Stimulated activated CD8-positive, alpha-beta memory T cell treated with anti-CD3 and anti-CD28 coated beads, Interleukin-15, amount 100 ng/mL, for 1 hour (primary cell): ENCODE measurements at regions not wholly inside any gene's neighbourhood (a gene's known extent, or its start where the extent isn't known, plus 50 kb on each side); places are given as distances from the start of the nearest gene placed in this dataset.
"Not testable (repeated sequence)": the region's sequence is repeated elsewhere in the genome, so short reads cannot be mapped to it uniquely, and the experiment has no call there.

Experiments
- DNase-seq: peaks from one replicate; pipeline ENCODE4 v3.0.0-alpha.2; 2020; ENCODE audit warnings: low read depth

DNA sequence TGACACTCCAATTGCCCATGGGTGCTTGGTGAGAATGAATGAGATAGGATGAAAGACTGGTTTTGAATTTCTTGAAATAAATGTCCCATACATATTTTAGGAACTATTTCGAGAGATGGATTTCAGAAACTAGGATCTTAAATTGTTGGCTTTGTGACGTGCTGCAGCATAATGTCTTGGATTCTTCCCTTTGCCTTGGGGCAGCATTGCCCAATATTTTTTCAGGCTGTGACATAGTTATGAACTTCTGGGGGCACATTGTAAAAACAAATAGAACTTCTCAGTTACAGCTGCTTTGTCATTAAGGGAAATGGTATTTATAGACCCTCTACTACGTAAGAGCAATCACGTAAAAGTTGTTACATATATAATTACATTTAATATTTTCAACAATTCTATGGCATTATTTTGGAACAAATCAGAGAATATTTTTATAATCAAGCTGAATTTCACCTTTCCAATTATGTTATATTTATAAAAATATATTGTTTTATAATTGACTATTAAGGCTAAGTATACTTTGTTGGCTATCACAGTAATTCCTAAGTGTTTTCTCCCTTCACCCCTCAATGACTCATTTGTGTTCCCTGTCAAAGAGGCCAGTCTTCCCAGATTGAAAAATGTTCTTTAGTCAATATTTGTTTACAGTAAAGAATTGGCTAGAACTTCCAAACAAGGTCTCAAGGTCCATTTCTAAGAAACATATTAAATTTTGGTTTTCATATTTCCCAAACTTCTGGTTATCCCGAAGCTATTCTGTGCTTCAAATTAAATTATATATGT lies 1388.3 kb upstream of the ACO1 start:
- DNase-seq, result no peak

DNA sequence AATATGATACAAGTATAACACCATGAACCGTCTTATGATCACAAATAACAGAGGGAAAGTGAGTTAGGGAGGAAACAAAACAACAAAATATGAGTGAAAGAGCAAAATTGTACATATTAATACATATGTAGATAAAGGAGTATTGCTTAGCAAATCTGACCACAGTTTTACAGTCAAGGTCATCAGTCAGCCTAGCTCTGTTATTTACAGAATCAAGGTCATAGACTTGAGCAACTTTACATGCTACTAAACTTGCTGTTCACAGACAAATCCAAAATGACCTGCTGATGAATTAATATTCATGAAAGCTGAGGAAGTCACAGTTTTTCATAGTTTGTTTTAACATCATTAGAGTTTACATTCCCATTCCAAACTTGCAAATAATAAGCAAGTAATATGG lies 1387.7 kb upstream of the ACO1 start:
- no peak for DNase-seq

DNA sequence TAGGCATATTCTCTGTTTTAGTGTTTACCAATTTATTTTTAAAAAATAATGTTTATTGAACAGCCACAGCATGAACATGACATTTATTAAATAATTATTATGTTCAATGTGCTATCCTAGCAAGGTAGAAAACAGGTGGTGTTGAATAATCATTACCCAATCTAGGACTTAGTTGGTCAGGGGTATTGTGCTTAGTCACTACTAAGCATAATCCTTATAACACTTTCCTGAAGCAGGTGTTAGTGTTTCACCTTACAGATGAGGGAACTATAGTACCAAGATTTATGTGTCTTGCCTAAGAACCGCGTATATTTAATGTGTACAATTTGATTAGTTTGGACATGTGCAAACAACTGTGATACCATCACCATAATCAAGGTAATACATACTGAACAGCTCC lies 1387.2 kb upstream of the ACO1 start:
- no peak for DNase-seq

DNA sequence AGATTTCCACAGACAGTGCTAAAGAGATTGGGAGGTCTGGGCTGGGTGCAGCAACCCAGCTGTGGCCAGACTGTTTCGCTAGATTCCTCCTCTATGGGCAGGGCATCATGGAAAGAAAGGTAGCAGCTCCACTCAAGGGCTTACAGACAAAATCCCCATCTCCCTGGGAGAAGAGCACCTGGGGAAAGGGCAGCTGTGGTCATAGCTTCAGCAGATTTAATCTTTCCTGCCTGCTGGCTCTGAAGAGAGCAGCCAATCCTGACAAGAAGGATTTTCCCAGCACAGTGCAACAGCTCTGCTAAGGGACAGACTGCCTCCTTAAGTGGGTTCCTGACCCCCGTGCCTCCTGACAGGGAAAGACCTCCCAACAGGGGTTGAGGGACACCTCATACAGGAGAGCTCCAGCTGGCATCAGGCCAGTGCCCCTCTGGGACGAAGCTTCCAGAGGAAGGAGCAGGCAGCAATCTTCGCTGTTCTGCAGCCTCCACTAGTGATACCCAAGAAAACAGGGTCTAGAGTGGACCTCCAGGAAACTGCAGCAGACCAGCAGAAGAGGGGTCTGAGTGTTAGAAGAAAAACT lies 1379.3 kb upstream of the ACO1 start:
- no peak for DNase-seq

DNA sequence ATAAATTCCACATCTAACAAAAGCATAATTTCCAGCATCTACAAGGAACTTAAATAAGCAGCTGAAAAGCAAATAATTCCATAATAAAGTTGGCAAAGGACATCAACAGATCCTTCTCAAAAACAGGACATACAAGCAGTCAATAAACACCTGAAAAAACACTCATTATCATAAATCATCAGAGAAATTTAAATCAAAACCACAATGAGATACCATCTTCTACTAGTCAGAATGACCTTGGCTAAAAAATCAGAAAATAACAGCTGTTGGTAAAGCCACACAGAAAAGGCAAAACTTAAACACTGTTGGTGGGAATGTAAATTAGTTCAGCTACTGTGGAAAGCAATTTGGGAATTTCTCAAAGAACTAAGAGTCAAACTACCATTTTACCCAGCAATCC lies 1371.1 kb upstream of the ACO1 start:
- no peak for DNase-seq

DNA sequence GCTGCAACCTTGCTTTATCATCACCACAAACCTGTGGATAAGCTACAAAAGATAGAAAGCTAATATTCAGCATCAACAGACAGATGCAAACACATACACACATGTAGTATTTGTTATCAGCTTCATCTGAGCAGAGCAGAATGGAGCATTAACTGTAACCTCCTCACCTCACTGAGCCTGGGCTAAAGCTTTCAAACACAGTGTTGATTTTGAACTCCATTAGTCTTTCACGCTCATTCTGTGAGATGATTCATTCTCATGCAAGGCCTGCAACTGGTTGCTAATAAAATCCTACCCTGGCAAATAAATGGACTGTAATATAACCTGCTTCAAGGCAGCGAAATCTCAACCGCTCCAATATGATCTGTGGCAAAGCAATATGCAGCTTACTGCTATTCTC lies 1360.6 kb upstream of the ACO1 start:
- DNase-seq, result no peak

DNA sequence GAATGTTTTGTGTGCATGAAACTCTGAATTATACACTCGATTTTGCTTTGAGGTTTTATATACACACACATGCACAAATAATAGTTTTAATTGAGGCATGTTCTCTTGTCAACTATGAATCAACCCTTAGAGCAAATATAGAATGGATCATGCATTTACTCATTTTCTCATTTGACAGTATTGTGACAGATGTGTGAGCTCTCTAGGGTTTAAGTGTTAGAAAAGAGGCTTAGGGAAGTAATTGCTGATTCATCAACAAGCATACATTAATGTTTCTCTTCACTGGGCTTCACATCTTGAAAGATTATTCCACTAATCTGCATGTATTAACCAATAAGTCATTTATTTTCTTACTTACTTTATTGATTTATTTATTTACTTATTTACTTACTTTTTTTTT lies 1356.8 kb upstream of the ACO1 start:
- no peak for DNase-seq

DNA sequence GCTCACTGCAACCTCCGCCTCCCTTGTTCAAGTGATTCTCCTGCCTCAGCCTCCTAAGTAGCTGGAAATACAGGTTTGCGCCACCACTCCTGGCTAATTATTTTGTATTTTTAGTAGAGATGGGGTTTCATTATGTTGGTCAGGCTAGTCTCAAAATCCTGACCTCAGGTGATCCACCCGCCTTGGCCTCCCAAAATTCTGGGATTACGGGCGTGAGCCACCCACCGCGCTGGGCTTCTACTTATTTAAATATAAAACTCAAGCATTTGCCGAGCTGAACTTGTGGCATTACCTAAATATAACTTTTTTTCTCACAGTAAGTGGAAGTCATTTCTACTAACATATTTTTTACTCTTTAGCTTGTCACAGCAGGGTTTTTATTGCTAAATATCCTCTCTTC lies 1356.3 kb upstream of the ACO1 start:
- no peak for DNase-seq

DNA sequence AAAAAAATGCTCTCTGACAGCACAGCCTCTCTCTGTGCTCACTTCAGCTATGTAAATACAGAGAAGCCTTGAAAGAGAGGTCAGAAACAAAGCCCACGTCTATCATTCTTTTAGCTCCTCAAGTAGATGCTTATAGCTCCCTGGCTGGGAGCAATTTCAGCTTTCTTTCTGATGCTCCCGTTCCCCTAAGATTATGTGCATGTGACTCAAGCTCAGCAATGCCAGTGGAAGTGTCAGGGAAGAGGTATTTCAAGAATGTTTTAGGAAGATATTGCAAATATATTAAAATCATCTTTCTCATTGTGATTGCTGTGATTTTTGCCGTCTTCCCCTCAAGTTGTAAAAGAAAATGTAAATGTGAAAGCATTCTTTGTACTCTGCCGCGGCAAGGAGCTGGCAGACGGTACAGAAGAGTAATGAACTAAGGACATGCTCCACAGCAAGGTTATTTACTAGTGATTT lies 1353.7 kb upstream of the ACO1 start:
- no peak for DNase-seq

DNA sequence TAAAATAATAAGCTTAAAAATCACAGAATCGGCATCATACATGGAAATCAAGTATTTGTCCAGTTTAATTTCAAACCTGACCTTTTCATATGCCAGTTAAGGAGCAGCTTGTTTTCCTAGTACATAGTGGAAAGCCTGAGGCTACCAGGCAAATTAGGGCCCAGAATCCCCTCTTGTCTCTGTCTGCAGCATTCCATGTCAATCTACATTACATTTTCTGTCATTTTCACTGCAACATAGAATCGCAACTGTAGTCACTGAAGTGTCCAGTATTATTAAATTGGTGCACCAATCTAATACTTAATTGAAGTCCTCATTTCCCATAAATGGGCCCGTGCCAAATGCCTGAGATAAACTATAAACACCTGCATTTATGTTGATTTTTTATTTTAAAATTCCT lies 1352.2 kb upstream of the ACO1 start:
- DNase-seq, result no peak

DNA sequence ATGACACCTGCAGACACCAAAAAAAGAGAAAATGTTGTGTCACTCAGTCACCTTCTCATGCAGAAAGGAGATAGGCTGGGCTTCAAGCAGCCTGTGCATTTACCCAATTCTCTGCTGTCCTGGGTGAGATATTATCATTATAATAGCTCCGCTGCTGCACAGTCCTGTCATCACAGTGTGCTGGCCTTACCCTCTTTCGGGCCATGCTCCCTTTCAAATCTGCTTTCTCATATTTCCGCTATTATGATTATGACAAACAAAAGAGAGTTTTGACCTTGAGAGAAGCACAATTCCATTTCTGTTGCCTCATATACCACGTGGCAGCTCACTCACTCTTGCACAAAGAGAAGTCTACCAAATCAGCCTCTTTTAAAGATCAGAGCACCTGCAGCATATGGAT lies 1350.1 kb upstream of the ACO1 start:
- no peak for DNase-seq

DNA sequence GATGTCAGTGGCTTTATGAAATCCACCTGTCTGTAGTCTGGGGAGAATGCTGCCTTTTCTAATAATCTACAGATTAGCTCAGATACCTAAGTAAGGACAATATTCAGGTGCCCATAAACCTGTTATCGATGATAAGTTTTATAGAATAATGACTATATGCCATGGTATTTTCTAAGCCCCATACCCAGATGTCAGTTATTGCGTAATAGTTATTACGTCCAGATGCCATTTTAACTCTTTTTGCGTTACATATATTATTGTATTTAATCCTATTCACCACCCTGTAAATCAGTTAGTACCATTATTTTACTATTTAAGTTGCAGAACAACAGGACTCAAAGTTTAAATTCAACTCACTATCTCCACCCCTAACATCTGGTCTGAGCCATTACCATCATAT lies 1343.9 kb upstream of the ACO1 start:
- no peak for DNase-seq

DNA sequence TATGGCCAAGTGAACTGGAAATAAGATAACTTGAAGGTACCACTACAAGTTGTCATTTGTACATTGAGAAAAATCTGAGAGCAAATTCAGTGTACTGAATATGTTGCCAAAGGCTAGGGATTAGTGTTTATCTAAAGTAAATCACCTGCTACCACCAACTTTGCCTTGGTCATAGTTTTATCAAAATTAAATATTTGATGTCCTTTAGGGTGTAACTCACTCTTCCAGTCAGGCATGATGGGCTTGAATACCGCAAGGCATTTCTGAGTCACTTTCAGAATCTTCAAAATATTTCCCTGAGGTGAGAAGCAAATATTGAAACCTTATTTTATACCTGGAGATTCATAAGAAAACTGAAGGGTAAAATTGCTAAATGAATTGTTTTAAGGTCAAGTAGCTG lies 1338.6 kb upstream of the ACO1 start:
- DNase-seq, result no peak

DNA sequence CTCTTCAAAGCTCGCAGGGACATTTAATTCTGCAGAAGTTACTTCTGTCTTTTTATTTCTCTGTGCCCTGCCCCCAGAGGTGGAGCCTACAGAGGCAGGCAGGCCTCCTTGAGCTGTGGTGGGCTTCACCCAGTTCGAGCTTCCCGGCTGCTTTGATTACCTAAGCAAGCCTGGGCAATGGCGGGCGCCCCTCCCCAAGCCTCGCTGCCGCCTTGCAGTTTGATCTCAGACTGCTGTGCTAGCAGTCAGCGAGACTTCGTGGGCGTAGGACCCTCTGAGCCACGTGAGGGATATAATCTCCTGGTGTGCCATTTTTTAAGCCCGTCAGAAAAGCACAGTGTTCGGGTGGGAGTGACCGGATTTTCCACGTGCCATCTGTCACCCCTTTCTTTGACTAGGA lies 1322.9 kb upstream of the ACO1 start:
- not testable (repeated sequence) for DNase-seq

DNA sequence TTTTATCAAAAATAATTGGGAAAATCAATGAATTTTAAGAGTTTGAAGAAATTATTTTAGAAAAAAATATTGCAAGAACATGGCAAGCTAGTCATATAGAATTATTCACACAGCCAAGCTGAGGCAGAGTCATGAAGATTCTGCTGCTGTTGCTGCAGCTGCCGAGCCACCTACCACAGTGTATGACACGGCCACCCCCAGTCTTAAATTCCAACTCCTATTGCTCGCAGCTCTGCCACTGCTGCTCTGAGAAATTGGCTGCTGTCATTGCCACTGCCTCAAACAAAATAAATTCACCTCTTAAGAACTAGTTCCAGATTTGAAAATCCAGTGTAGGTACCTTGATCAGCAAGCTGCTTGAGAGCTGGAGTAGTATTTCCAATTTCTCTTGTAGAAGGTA lies 1318.8 kb upstream of the ACO1 start:
- no peak for DNase-seq

DNA sequence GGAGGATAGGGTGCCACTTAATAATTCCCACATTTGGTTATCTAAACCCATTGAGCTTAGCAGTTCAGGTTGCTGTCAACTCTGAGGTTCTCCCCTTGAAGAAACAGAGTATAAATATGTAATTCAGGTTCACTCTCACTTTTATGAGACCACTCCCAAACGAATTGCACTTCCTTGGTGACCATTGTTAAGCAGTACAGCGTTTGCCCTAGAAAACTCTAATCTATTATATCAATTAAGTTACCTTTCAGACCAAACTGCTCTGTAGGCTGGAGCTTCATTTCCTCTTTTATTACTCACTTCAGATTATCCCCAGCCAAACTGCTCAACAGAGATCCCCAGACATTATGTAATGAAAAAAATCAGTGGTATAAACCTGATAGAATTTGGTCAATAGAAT lies 1317.0 kb upstream of the ACO1 start:
- no peak for DNase-seq

DNA sequence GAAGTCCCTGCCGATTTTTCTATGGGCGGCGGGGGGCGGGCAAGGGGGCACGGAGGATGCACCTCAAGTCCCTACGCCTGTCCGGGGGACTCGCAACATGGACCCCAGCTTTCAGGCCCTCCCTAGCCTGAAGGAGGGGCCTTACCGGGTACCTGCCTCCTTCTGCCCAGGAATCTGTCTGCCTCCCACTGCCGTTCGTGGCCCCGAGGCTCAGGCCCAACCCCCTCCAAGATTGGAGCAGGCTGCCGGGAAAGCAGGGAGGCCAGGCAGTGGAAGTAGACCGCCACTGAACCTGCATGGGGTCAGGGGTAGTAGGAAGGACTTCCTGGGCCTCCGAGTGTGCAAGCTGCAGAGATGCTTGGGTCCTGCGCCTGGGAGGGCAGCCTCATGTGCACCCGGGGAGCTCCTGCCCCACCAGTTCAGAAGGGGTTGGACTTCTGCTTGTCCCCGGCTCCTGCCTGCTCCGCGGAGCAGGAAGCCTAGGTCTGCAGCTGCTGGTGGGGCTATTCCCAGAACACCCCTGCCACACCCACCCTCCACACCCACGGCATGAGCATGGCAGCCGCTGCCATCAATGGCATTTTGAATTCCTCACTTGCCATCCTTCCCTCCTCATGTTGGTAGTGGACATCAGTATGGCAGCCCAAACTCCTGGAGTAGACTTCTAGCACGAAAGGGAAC lies 1312.7 kb upstream of the ACO1 start:
- DNase-seq, result no peak

DNA sequence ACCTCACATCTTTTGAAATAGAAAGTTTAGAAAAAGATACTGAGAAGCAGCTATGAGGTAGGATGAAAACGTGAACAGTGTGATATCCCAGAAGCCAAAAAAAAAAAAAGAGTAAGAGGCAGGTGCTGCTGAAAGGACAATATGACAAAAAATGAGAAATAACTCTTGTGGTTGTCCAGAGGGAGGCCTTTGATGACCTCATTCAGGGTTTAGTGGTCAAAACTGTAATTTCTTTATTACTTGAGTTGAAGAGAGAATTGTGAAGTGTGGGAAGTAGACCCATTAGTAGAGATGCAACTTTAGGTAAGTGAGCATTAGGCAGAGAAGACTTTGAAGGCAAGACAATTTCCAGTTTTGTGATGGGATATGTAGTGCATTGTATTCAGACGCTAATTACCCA lies 1306.3 kb upstream of the ACO1 start:
- no peak for DNase-seq

DNA sequence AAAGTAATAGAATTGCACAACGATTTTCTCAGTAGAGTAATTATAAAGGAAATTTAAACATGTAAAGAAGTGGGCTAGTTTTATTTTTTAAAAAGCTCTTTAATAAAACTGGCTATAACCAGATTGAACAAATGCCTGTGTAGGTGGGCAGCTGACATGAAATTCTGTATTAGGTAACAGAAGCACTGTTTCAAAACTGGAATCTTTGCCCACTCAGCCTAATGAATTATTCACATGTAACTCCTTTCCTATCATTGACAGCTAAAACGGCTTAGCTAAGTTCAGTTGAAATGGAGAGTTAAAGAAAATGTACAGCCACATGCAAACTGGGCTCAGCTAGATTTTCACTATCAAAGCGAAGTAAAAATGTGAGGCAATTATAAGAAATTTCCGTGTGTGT lies 1300.1 kb upstream of the ACO1 start:
- no peak for DNase-seq

DNA sequence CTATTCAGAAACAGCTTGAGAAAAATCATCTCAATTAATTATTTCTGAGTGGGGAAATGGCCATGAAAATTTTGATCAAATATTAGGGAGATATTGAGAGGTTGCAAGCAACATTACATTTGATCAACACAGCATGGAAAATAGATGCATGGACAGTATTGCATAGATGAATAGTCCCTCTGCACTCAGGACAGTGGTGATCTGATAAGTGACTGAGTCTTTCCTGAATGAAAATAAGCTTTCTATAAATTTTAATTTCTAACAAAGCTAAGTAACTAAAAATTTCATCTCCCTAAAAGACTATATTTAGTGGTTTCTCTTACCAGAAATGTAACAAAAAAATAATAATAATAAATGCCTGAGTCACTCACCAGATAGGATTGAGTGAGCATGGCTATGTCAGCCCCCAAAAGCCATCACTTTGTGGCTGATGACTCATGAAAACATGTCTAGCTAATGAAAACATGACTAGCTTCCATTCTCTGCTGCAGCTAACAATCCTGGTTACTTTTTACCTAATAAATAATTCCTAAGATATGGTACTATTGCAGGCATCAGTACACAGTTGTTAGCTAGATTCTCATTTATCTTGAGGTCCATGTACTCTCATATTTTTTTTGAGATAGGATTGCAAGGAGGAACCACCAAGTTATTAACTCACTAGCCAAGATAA lies 1294.8 kb upstream of the ACO1 start:
- no peak for DNase-seq

DNA sequence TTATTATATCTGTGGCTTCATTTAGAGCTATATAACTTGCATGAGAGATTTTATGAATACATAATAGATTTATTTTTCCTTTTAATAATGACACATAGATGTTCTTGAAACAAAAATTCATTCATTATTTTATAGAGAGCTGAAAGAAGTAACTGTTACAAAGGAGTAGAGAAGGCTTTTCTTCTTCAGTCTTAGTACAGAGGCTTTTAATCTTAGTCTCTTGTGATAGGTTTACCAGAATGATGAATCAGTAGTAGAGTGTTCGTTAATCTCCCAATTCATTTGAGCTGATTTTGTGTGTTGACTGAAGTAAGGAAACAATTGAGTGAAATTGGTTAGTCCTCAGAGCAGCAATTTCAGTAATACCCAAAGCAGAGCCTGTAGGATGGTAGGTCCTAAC lies 1284.1 kb upstream of the ACO1 start:
- no peak for DNase-seq

DNA sequence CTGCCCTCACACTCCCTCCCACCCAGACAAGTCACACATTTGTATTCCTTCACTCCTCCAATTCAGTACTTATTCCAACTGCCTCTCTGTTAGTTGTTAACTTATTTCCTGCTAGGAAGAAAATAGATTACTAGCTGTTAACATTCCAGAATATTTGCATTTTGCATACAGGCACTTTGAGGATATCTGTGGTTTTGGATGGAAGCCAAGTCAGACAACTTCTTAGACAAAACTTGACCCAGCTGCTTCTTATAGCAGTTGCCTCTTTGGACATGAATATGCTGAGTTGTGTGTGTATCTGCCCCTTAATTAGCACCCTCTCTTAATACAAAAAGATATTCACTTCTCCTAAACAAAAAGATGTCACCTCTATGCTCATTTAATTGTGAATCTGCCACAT lies 1280.6 kb upstream of the ACO1 start:
- DNase-seq, result no peak

DNA sequence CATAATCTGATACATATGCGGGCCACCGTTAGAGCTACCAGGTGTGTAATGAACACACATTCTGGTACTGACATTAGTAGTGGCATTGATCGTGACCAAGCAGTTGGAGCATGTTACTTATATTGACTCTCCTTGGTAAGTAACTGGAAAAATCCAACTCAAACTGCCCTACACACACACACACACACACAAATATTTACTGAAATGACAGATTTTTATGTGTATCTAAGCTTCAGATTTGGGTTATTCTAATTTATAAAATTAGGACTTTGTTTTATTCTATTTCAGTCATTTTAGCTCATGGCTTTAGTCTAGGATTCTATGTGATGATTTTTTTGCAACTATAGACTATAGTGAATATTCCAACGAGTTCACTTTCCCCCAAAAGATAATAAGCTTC lies 1280.2 kb upstream of the ACO1 start:
- DNase-seq, result no peak
